Vagina (tissue), 2 donors: ENCODE measurements at regions not wholly inside any gene's neighbourhood (a gene's known extent, or its start where the extent isn't known, plus 50 kb on each side); places are given as distances from the start of the nearest gene placed in this dataset.

ENCODE experiments used
- CTCF ChIP-seq, 3 experiments: fragments of 450-650 bp in 2 of 3; fragments of 200-600 bp in 1 of 3; sonication (generic) in 1 of 3; IDR thresholded peaks; one replicate each; pipeline ENCODE4 v1.5.1; 2017 to 2019; ENCODE audit warnings: antibody characterized with exemption in 3 of 3, mild to moderate bottlenecking in 2 of 3, moderate library complexity in 2 of 3
- POLR2A ChIP-seq, 2 donors: fragments of 450-650 bp; IDR thresholded peaks; one replicate each; pipeline ENCODE4 v1.6.1; 2017; ENCODE audit warnings: antibody characterized with exemption in 2 of 2, mild to moderate bottlenecking in 2 of 2, moderate library complexity in 2 of 2
- POLR2AphosphoS5 ChIP-seq, 2 donors: sonication (generic); formaldehyde crosslinking; IDR thresholded peaks; one replicate each; pipeline ENCODE4 v1.9.0; 2017; ENCODE audit warnings: antibody characterized with exemption in 2 of 2, mild to moderate bottlenecking in 2 of 2, low read depth in 1 of 2; ENCODE audit not compliant: insufficient read depth in 1 of 2

- TF ChIP-seq POLR2A (IDR thresholded peaks at IDR 0.05) (no peak), CTCF (IDR thresholded peaks at IDR 0.05) (no peak), POLR2AphosphoS5 (IDR thresholded peaks at IDR 0.05; ENCODE audit: insufficient read depth in 1 of 2, low read depth in 1 of 2) (no peak)
Measured at GRCh38 chr5:86768699-86769202, 151.0 kb downstream of the COX7C start.
